GM21526 (cell line): ENCODE measurements at regions not wholly inside any gene's neighbourhood (a gene's known extent, or its start where the extent isn't known, plus 50 kb on each side); places are given as distances from the start of the nearest gene placed in this dataset.

Experiments used
- ATAC-seq: cut with Tn5 transposase; IDR thresholded peaks from one replicate; pipeline ENCODE4 v1.9.1; 2021; ENCODE audit warnings: moderate library complexity; ENCODE audit not compliant: unreplicated experiment, low FRiP score

- ATAC-seq = no peak
Measured at GRCh38 chr4:31968842-31969241, 1248.7 kb downstream of the PCDH7 start.

- no peak for ATAC-seq
Measured at GRCh38 chr4:31974490-31975002, 1254.4 kb downstream of the PCDH7 start.

DNA sequence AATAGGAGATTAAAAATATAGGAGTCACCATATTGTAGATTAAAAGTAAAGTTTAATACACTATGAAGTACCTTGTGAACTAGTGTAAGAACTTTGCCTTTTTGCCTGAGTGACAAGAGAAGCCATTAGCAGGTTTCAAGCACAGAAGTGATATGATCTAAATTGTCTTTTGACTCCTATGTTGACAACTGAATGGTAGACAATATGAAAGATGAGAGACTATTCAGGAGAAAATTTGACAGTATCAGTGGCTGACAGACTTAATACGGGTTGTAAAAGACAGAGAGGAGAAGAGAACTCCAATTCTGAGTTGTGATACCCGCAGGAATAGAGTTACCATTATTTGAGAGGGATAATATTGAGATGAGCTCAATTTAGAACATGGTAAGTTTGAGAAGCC, 1259.8 kb downstream of the PCDH7 start:
- ATAC-seq = no peak

GRCh38 chr4:31983246-31983645, 1263.1 kb downstream of the PCDH7 start:
- no peak for ATAC-seq

DNA sequence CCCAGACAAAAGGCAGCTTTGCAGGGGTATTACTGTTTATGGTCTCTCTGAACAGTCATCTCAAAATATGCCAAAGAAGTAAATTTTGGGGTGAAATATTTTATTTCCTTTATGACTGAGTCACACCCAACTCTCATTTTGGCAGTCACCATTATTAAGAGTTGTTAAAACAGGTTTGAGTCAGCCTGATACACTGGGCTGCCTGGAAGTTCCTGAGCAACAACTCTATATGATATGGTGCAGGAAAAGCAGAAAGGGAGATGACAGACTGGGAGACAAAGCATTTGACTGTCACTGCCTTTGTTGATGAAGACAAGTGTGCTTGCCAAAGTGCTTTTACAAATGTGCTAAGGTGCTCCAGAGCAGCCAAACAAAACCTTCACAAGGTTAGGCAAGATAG, 1263.5 kb downstream of the PCDH7 start:
- ATAC-seq = no peak

DNA sequence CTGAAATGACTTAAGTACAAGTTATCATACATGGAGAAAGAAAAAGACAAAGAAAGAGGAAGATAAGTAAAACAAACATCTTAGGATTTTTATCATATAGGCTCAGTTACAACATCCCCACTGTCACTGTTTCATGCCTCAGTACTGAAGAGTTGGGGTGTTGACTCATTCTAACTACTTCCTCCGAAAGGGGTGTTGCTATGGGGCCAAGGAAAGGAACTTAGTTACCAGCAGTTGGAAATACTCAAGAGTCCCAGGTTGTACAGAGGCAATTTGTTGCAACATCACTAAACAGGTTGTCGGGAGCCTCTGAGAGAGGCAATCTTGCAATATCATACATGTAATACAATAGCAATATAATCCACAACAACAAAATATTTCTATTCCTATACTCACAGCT, 1264.7 kb downstream of the PCDH7 start:
- no peak for ATAC-seq

- no peak for ATAC-seq
Measured at GRCh38 chr4:31995943-31996901, 1276.1 kb downstream of the PCDH7 start.

DNA sequence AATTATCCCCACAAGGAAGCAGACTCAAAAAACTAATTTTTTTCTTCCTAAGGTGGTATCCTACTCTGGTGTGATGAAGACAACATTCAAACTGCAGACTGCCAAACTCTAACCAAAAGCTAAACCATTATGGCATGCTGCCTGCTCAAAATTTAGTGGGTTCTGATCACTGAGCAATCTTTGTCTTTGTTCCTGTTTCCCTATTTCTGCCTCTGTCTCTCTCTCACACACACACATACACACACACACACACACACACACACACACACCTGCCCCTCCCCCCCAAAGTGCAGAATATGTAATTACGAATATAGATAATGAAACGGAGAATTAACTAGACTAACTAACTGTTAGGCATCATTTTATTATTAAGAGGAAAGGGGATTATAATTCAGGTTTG, 1278.6 kb downstream of the PCDH7 start:
- ATAC-seq = no peak

GRCh38 chr4:31999848-32000247, 1279.7 kb downstream of the PCDH7 start:
- ATAC-seq = no peak

DNA sequence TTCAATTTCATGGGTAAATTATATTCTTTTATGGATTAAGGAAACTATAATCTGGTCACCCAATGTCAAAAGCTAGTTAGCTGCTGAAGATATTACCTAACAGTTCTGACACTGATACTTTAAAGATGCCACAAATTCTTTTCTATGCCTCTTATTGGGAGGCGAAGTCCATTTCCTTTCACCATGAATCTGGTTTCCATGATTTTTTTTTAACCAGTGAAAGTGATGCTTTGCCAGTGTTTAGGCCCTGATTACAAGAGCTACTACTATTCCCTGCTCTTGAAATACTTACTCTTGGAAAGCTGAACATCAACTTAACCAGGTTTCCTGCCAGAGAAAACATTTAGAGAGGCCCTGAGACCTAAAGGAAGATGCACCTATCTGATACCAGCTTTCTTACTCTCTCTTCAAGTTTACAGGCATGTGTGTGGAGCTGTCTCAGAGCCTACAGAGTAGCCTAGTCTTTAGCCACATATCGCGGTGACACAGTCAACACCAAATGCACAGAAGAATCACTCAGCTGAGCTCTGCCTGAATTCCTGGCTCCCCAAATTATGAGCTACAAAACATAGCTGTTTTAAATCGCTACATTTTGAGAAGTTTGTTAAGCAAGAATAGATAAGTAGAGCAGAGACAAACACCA, 1280.8 kb downstream of the PCDH7 start:
- no peak for ATAC-seq

- no peak for ATAC-seq
Measured at GRCh38 chr4:32002037-32002747, 1282.0 kb downstream of the PCDH7 start.

DNA sequence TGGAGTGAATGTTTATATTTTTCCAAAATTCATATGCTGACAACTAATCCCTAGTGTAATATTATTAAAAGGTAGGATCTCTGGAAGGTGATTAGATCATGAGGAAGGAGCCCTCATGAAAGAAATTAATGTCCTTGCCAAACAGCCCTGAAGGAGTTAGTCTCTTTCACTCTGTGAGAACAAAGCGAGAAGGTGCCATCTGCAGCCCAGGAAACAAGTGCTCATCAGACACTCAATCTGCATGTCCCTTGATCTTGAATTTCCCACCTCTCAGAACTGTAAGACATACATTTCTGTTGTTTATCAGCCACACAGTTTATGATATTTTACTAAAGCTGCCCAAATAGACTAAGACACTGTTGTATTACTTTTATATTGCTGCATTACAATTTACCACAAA, 1283.4 kb downstream of the PCDH7 start:
- no peak for ATAC-seq

DNA sequence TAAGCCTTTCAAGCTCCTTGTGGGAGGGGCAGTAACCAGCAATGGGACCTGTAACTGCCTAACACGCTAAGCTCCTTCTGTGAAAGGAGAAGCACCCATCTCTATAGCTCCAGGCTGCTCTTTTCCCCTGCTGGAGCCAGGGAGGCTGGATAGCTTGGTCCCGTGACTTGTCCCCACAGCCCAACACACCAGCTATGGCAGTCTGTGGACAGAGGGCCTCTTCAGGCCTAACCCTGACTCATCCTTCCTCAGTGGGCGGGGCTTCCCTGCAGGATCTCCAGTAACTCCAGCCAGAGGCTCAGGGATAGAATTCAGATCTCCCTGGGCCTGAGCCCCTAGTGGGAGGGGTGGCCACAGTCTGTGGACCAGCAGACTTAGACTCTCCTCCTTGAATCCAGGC, 1290.1 kb downstream of the PCDH7 start:
- ATAC-seq = no peak

DNA sequence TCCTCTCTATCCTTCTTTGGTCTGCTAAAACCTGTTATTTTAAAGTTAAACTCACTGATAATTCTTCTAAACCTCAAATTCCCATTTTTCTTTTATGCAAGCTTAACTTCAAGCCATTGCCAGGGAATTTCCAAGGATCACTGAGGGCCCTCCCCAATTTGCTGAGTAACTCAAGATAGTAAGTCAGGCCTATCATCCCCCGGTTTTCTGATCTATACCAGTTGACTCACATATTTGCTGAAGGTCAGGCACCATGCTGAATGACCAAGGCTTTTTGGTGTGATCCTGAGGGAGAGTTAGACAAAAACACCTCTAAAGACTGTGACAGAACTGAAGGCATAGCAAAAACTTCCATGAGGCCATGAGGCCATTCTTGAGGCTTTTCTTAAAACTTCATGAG, 1301.9 kb downstream of the PCDH7 start:
- no peak for ATAC-seq

- no peak for ATAC-seq
Measured at GRCh38 chr4:32025851-32026459, 1305.8 kb downstream of the PCDH7 start.

GRCh38 chr4:32030406-32030805, 1310.2 kb downstream of the PCDH7 start:
- no peak for ATAC-seq

DNA sequence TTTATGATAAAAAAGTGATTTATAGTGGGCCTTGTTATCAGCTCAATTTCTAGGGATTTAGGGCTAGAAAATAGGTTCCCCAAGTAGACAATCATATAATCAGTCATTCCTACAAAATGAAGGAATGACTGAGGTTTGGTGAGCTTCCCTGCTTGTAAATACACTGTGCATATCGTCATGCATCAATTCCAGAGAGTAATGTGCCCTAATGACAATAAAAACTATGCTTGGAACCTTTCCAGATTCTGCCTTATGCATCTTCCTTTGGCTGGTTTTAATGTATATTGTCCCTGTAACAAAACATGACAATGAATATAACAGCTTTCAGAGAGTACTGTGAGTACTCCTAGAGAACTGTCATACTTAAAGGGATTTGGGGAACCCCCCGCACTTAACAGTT, 1310.9 kb downstream of the PCDH7 start:
- ATAC-seq = no peak

DNA sequence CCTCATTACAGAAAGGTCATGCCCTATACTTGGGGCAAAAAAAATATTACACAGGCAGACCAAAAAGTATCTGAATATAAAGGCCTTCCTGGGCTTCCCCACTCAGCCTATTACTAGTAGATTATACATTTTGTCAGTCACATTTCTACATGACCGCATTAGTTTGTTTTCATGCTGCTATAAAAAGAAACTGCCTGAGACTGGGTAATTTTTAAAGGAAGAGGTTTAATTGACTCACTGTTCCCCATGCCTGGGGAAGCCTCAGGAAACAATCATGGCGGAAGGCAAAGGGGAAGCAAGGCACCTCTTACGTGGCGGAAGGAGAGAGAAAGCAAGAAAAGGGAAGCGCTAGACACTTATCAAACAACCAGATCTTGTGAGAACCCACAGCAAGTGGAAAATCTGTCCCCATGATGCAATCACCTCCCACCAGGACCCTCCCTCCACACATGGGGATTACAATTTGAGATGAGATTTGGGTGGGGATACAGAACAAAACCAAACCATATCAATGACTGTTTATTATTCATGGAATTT, 1312.0 kb downstream of the PCDH7 start:
- no peak for ATAC-seq

GRCh38 chr4:32037399-32037798, 1317.2 kb downstream of the PCDH7 start:
- ATAC-seq = no peak

- no peak for ATAC-seq
Measured at GRCh38 chr4:32042486-32043247, 1322.5 kb downstream of the PCDH7 start.
